GM23338 (cell line): ENCODE measurements at regions not wholly inside any gene's neighbourhood (a gene's known extent, or its start where the extent isn't known, plus 50 kb on each side); places are given as distances from the start of the nearest gene placed in this dataset.

Source experiments
- ATAC-seq: fragments of 200-7000 bp; cut with Tn5 transposase; 3 replicates; pipeline ENCODE4 v1.9.1; 2020
- DNase-seq: peaks from one replicate; pipeline ENCODE4 v3.0.0-alpha.2; 2015; ENCODE audit warnings: low spot score
- H2AFZ ChIP-seq: fragments of 200-600 bp; sonication (generic); 2 replicates; pipeline ENCODE4 v1.8.0; 2016; ENCODE audit warnings: antibody characterized with exemption, mild to moderate bottlenecking, moderate library complexity
- H3F3A ChIP-seq: fragments of 200-600 bp; sonication (generic); replicated peaks from 2 replicates; pipeline ENCODE4 v1.8.0; 2017; ENCODE audit warnings: antibody characterized with exemption, mixed run types, low read depth
- H3K27ac ChIP-seq: fragments of 200-600 bp; sonication (generic); 2 replicates; pipeline ENCODE4 v1.6.1; 2016; ENCODE audit warnings: low read depth
- H3K27me3 ChIP-seq: fragments of 200-600 bp; sonication (generic); 2 replicates; pipeline ENCODE4 v1.8.0; 2016; ENCODE audit warnings: mild to moderate bottlenecking, mixed run types, moderate library complexity; ENCODE audit not compliant: insufficient read depth
- H3K36me3 ChIP-seq: fragments of 200-600 bp; sonication (generic); 2 replicates; pipeline ENCODE4 v1.8.0; 2016; ENCODE audit warnings: mild to moderate bottlenecking; ENCODE audit not compliant: insufficient read depth
- H3K4me1 ChIP-seq: fragments of 200-600 bp; sonication (generic); 2 replicates; pipeline ENCODE4 v1.8.0; 2016; ENCODE audit warnings: mild to moderate bottlenecking, moderate library complexity; ENCODE audit not compliant: insufficient read depth
- H3K4me2 ChIP-seq: fragments of 200-600 bp; sonication (generic); 2 replicates; pipeline ENCODE4 v1.7.1; 2017; ENCODE audit warnings: mixed run types
- H3K4me3 ChIP-seq: fragments of 200-600 bp; sonication (generic); 2 replicates; pipeline ENCODE4 v1.6.1; 2016; ENCODE audit warnings: mixed run types
- H3K79me2 ChIP-seq: fragments of 200-600 bp; sonication (generic); replicated peaks from 2 replicates; pipeline ENCODE4 v1.8.0; 2017; ENCODE audit warnings: mild to moderate bottlenecking; ENCODE audit not compliant: insufficient read depth
- H3K9me2 ChIP-seq: fragments of 200-600 bp; sonication (generic); 2 replicates; pipeline ENCODE4 v1.8.0; 2017; ENCODE audit not compliant: insufficient read depth
- H4K20me1 ChIP-seq: fragments of 200-600 bp; sonication (generic); replicated peaks from 2 replicates; pipeline ENCODE4 v1.8.0; 2017; ENCODE audit warnings: mild to moderate bottlenecking; ENCODE audit not compliant: insufficient read depth
- H3K27ac Mint-ChIP-seq: 2 replicates; pipeline ENCODE4 v1.8.0; 2020; ENCODE audit warnings: inconsistent platforms, mild to moderate bottlenecking, moderate library complexity, mixed read lengths
- H3K27me3 Mint-ChIP-seq: 3 replicates; pipeline ENCODE4 v1.8.0; 2022; ENCODE audit warnings: low read depth, mild to moderate bottlenecking, moderate library complexity, mixed read lengths, inconsistent platforms; ENCODE audit not compliant: insufficient read depth, poor library complexity
- H3K36me3 Mint-ChIP-seq: 3 replicates; pipeline ENCODE4 v1.8.0; 2021; ENCODE audit warnings: low read depth, mild to moderate bottlenecking, inconsistent platforms, moderate library complexity, mixed read lengths
- H3K4me1 Mint-ChIP-seq: 3 replicates; pipeline ENCODE4 v1.8.0; 2020; ENCODE audit warnings: mild to moderate bottlenecking, inconsistent platforms, mixed read lengths
- H3K4me3 Mint-ChIP-seq: 3 replicates; pipeline ENCODE4 v1.8.0; 2021; ENCODE audit warnings: moderate library complexity, mild to moderate bottlenecking, inconsistent platforms, mixed read lengths
- H3K9me3 Mint-ChIP-seq: 3 replicates; pipeline ENCODE4 v1.8.0; 2020; ENCODE audit warnings: moderate library complexity, mild to moderate bottlenecking, inconsistent platforms, mixed read lengths
- CREB1 ChIP-seq: fragments of 250-450 bp; sonication (Bioruptor Pico); IDR thresholded peaks from 2 replicates; pipeline ENCODE4 v1.5.0; 2020; ENCODE audit warnings: low read depth, mild to moderate bottlenecking, moderate library complexity
- EZH2 ChIP-seq: fragments of 200-600 bp; sonication (generic); IDR thresholded peaks from one replicate; pipeline ENCODE4 v1.8.0; 2017; ENCODE audit warnings: antibody characterized with exemption, mild to moderate bottlenecking, low read depth; ENCODE audit not compliant: unreplicated experiment
- EZH2phosphoT487 ChIP-seq: fragments of 200-600 bp; sonication (generic); IDR thresholded peaks from one replicate; pipeline ENCODE4 v1.8.1; 2018; ENCODE audit warnings: antibody characterized with exemption; ENCODE audit not compliant: unreplicated experiment
- JUNB ChIP-seq: IDR thresholded peaks from one replicate; pipeline ENCODE4 v1.6.1; 2016; ENCODE audit warnings: antibody characterized with exemption; ENCODE audit not compliant: unreplicated experiment
- NANOG ChIP-seq: IDR thresholded peaks from 2 replicates; pipeline ENCODE4 v1.6.1; 2016; ENCODE audit warnings: antibody characterized with exemption, borderline replicate concordance
- POLR2AphosphoS5 ChIP-seq: IDR thresholded peaks from 2 replicates; pipeline ENCODE4 v1.6.1; 2016; ENCODE audit warnings: antibody characterized with exemption, low read depth
- STAT1 ChIP-seq: IDR thresholded peaks from one replicate; pipeline ENCODE4 v1.6.1; 2016; ENCODE audit warnings: antibody characterized with exemption; ENCODE audit not compliant: unreplicated experiment
- ZNF114 ChIP-seq: fragments of 250-450 bp; sonication (Bioruptor Pico); IDR thresholded peaks from 2 replicates; pipeline ENCODE4 v1.5.0; 2020; ENCODE audit warnings: mild to moderate bottlenecking, moderate library complexity
- ZNF331 ChIP-seq: fragments of 250-450 bp; sonication (Bioruptor Pico); IDR thresholded peaks from 2 replicates; pipeline ENCODE4 v1.5.0; 2020; ENCODE audit warnings: low read depth, mild to moderate bottlenecking, moderate library complexity
- TF ChIP-seq, protein P1 (sequence below): fragments of 250-450 bp; sonication (Bioruptor Pico); IDR thresholded peaks from 2 replicates; pipeline ENCODE4 v1.5.0; 2020; ENCODE audit warnings: mild to moderate bottlenecking, moderate library complexity
- TF ChIP-seq, protein P2 (sequence below), 2 experiments: fragments of 200-600 bp in 1 of 2; sonication (generic) in 1 of 2; conservative IDR thresholded peaks; 2 replicates each; pipeline versions ENCODE4 v1.5.1 to v1.6.1; 2016 to 2017; ENCODE audit warnings: antibody characterized with exemption in 2 of 2, low read depth in 2 of 2, mild to moderate bottlenecking in 2 of 2, moderate library complexity in 1 of 2
- TF ChIP-seq, protein P3 (sequence below): IDR thresholded peaks from 2 replicates; pipeline ENCODE4 v1.6.1; 2016; ENCODE audit warnings: antibody characterized with exemption
- TF ChIP-seq, protein P4 (sequence below): IDR thresholded peaks from one replicate; pipeline ENCODE4 v1.6.1; 2018; ENCODE audit warnings: antibody characterized with exemption; ENCODE audit not compliant: unreplicated experiment

DNA sequence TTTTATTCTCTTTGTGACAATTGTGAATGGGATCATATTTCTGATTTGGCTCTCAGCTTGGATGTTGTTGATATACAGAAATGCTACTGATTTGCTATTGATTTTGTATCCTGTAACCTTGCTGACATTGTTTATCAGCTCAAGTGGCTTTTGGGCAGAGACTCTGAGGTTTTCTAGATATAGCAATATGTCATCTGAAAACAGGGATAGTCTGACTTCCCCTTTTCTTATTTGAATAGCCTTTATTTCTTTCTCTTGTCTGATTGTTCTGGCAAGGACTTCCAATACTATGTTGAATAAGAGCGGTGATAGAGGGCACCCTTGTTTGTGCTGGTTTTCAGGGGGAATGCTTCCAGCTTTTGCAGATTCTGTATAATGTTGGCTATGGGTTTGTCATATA, 150.8 kb downstream of the FASLG start:
- Histone ChIP-seq H3K27me3 (no peaks in the 10 kb centered on the region), H4K20me1 (no peaks in the 10 kb centered on the region), H3K4me3 (no peak overlapping the region), H3K9me2 (no peaks in the 10 kb centered on the region), H3K4me1 (no peaks in the 10 kb centered on the region), H3K36me3 (no peaks in the 10 kb centered on the region), H3K79me2 (no peaks in the 10 kb centered on the region), H3F3A (no peaks in the 10 kb centered on the region), H2AFZ (no peak overlapping the region), H3K27ac (no peak overlapping the region), H3K4me2 (no peak overlapping the region)
- Mint-ChIP-seq H3K4me1 (no peaks in the 10 kb centered on the region), H3K27ac (no peak overlapping the region), H3K9me3 (peaks cover 29% of the 10 kb centered on the region), H3K36me3 (peaks cover 13% of the 10 kb centered on the region; the same call in 2 of the 3 replicates), H3K4me3 (no peak overlapping the region), H3K27me3 (no peaks in the 10 kb centered on the region)
- TF ChIP-seq NANOG (no peak), ZNF331 (CRISPR knock-in tag) (no peak), JUNB (no peak), STAT1 (no peak), ZNF114 (CRISPR knock-in tag) (no peak), POLR2AphosphoS5 (no peak), CREB1 (no peak), EZH2 (no peak), EZH2phosphoT487 (no peak)
- TF ChIP-seq, protein P1, sequence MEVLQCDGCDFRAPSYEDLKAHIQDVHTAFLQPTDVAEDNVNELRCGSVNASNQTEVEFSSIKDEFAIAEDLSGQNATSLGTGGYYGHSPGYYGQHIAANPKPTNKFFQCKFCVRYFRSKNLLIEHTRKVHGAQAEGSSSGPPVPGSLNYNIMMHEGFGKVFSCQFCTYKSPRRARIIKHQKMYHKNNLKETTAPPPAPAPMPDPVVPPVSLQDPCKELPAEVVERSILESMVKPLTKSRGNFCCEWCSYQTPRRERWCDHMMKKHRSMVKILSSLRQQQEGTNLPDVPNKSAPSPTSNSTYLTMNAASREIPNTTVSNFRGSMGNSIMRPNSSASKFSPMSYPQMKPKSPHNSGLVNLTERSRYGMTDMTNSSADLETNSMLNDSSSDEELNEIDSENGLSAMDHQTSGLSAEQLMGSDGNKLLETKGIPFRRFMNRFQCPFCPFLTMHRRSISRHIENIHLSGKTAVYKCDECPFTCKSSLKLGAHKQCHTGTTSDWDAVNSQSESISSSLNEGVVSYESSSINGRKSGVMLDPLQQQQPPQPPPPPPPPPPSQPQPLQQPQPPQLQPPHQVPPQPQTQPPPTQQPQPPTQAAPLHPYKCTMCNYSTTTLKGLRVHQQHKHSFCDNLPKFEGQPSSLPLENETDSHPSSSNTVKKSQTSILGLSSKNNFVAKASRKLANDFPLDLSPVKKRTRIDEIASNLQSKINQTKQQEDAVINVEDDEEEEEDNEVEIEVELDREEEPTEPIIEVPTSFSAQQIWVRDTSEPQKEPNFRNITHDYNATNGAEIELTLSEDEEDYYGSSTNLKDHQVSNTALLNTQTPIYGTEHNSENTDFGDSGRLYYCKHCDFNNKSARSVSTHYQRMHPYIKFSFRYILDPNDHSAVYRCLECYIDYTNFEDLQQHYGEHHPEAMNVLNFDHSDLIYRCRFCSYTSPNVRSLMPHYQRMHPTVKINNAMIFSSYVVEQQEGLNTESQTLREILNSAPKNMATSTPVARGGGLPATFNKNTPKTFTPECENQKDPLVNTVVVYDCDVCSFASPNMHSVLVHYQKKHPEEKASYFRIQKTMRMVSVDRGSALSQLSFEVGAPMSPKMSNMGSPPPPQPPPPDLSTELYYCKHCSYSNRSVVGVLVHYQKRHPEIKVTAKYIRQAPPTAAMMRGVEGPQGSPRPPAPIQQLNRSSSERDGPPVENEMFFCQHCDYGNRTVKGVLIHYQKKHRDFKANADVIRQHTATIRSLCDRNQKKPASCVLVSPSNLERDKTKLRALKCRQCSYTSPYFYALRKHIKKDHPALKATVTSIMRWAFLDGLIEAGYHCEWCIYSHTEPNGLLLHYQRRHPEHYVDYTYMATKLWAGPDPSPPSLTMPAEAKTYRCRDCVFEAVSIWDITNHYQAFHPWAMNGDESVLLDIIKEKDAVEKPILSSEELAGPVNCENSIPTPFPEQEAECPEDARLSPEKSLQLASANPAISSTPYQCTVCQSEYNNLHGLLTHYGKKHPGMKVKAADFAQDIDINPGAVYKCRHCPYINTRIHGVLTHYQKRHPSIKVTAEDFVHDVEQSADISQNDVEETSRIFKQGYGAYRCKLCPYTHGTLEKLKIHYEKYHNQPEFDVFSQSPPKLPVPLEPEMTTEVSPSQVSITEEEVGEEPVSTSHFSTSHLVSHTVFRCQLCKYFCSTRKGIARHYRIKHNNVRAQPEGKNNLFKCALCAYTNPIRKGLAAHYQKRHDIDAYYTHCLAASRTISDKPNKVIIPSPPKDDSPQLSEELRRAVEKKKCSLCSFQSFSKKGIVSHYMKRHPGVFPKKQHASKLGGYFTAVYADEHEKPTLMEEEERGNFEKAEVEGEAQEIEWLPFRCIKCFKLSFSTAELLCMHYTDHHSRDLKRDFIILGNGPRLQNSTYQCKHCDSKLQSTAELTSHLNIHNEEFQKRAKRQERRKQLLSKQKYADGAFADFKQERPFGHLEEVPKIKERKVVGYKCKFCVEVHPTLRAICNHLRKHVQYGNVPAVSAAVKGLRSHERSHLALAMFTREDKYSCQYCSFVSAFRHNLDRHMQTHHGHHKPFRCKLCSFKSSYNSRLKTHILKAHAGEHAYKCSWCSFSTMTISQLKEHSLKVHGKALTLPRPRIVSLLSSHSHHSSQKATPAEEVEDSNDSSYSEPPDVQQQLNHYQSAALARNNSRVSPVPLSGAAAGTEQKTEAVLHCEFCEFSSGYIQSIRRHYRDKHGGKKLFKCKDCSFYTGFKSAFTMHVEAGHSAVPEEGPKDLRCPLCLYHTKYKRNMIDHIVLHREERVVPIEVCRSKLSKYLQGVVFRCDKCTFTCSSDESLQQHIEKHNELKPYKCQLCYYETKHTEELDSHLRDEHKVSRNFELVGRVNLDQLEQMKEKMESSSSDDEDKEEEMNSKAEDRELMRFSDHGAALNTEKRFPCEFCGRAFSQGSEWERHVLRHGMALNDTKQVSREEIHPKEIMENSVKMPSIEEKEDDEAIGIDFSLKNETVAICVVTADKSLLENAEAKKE (CRISPR knock-in tag): no peak
- TF ChIP-seq, protein P2, sequence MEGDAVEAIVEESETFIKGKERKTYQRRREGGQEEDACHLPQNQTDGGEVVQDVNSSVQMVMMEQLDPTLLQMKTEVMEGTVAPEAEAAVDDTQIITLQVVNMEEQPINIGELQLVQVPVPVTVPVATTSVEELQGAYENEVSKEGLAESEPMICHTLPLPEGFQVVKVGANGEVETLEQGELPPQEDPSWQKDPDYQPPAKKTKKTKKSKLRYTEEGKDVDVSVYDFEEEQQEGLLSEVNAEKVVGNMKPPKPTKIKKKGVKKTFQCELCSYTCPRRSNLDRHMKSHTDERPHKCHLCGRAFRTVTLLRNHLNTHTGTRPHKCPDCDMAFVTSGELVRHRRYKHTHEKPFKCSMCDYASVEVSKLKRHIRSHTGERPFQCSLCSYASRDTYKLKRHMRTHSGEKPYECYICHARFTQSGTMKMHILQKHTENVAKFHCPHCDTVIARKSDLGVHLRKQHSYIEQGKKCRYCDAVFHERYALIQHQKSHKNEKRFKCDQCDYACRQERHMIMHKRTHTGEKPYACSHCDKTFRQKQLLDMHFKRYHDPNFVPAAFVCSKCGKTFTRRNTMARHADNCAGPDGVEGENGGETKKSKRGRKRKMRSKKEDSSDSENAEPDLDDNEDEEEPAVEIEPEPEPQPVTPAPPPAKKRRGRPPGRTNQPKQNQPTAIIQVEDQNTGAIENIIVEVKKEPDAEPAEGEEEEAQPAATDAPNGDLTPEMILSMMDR (conservative IDR thresholded peaks at IDR 0.05; ENCODE audit: low read depth in 2 of 2): no peak
- TF ChIP-seq, protein P3, sequence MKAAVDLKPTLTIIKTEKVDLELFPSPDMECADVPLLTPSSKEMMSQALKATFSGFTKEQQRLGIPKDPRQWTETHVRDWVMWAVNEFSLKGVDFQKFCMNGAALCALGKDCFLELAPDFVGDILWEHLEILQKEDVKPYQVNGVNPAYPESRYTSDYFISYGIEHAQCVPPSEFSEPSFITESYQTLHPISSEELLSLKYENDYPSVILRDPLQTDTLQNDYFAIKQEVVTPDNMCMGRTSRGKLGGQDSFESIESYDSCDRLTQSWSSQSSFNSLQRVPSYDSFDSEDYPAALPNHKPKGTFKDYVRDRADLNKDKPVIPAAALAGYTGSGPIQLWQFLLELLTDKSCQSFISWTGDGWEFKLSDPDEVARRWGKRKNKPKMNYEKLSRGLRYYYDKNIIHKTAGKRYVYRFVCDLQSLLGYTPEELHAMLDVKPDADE: no peak
- TF ChIP-seq, protein P4, sequence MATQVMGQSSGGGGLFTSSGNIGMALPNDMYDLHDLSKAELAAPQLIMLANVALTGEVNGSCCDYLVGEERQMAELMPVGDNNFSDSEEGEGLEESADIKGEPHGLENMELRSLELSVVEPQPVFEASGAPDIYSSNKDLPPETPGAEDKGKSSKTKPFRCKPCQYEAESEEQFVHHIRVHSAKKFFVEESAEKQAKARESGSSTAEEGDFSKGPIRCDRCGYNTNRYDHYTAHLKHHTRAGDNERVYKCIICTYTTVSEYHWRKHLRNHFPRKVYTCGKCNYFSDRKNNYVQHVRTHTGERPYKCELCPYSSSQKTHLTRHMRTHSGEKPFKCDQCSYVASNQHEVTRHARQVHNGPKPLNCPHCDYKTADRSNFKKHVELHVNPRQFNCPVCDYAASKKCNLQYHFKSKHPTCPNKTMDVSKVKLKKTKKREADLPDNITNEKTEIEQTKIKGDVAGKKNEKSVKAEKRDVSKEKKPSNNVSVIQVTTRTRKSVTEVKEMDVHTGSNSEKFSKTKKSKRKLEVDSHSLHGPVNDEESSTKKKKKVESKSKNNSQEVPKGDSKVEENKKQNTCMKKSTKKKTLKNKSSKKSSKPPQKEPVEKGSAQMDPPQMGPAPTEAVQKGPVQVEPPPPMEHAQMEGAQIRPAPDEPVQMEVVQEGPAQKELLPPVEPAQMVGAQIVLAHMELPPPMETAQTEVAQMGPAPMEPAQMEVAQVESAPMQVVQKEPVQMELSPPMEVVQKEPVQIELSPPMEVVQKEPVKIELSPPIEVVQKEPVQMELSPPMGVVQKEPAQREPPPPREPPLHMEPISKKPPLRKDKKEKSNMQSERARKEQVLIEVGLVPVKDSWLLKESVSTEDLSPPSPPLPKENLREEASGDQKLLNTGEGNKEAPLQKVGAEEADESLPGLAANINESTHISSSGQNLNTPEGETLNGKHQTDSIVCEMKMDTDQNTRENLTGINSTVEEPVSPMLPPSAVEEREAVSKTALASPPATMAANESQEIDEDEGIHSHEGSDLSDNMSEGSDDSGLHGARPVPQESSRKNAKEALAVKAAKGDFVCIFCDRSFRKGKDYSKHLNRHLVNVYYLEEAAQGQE: no peak
- ATAC-seq (no peak), DNase-seq (no peak)
